Superior temporal gyrus (tissue), 1 donor: ENCODE measurements at regions not wholly inside any gene's neighbourhood (a gene's known extent, or its start where the extent isn't known, plus 50 kb on each side); places are given as distances from the start of the nearest gene placed in this dataset.

Source experiments
- DNase-seq: peaks from one replicate; pipeline ENCODE4 v3.0.0-alpha.2; 2016; ENCODE audit errors: extremely low spot score

GRCh38 chr3:59580996-59581395 lies 531.2 kb upstream of the CFAP20DC start:
- DNase-seq: no peak

GRCh38 chr3:59580499-59580898 lies 530.7 kb upstream of the CFAP20DC start:
- DNase-seq: no peak

- DNase-seq: no peak
Observed at GRCh38 chr3:59578129-59578528, 528.3 kb upstream of the CFAP20DC start.

GRCh38 chr3:59576606-59577005 lies 526.8 kb upstream of the CFAP20DC start:
- no peak for DNase-seq

- DNase-seq: peak; percentile 97
Observed at GRCh38 chr3:59575113-59576001, 525.5 kb upstream of the CFAP20DC start.

GRCh38 chr3:59573911-59574310 lies 524.1 kb upstream of the CFAP20DC start:
- DNase-seq: peak; percentile 94

GRCh38 chr3:59572106-59572505 lies 522.3 kb upstream of the CFAP20DC start:
- DNase-seq: peak; percentile 55

- DNase-seq: no peak
Observed at GRCh38 chr3:59570806-59571205, 521.0 kb upstream of the CFAP20DC start.

- no peak for DNase-seq
Observed at GRCh38 chr3:59567661-59568060, 517.8 kb upstream of the CFAP20DC start.

- DNase-seq: no peak
Observed at GRCh38 chr3:59566481-59566975, 516.7 kb upstream of the CFAP20DC start.

- DNase-seq: no peak
Observed at GRCh38 chr3:59565125-59565524, 515.3 kb upstream of the CFAP20DC start.

- DNase-seq: no peak
Observed at GRCh38 chr3:59563966-59564365, 514.1 kb upstream of the CFAP20DC start.

GRCh38 chr3:59563072-59563605 lies 513.3 kb upstream of the CFAP20DC start:
- DNase-seq: no peak

GRCh38 chr3:59559721-59560435 lies 510.1 kb upstream of the CFAP20DC start:
- DNase-seq: peak; percentile 30

- DNase-seq: no peak
Observed at GRCh38 chr3:59558906-59559720, 509.3 kb upstream of the CFAP20DC start.

GRCh38 chr3:59555593-59556315 lies 505.9 kb upstream of the CFAP20DC start:
- no peak for DNase-seq

- DNase-seq: no peak
Observed at GRCh38 chr3:59553076-59553475, 503.3 kb upstream of the CFAP20DC start.

- no peak for DNase-seq
Observed at GRCh38 chr3:59551834-59552233, 502.0 kb upstream of the CFAP20DC start.

GRCh38 chr3:59549962-59550361 lies 500.1 kb upstream of the CFAP20DC start:
- no peak for DNase-seq

- DNase-seq: no peak
Observed at GRCh38 chr3:59547874-59548273, 498.0 kb upstream of the CFAP20DC start.

- DNase-seq: no peak
Observed at GRCh38 chr3:59546522-59546921, 496.7 kb upstream of the CFAP20DC start.
